ENCODE measurements at regions not wholly inside any gene's neighbourhood (a gene's known extent, or its start where the extent isn't known, plus 50 kb on each side); places are given as distances from the start of the nearest gene placed in this dataset.

- H3K4me2 ChIP-seq: no peak overlapping the region
- TF ChIP-seq ZNF302 (CRISPR knock-in tag; IDR thresholded peaks at IDR 0.05) (no peak), EHF (CRISPR knock-in tag; IDR thresholded peaks at IDR 0.05) (no peak), BHLHE40 (IDR thresholded peaks at IDR 0.05; ENCODE audit: low read depth, low read length) (no peak), FOSL2 (IDR thresholded peaks at IDR 0.05) (no peak), FOSL2 (CRISPR knock-in tag; IDR thresholded peaks at IDR 0.05) (no peak), HOXA7 (CRISPR knock-in tag; IDR thresholded peaks at IDR 0.05) (no peak), EHMT2 (IDR thresholded peaks at IDR 0.05; ENCODE audit: low read depth) (no peak), CTCF (IDR thresholded peaks at IDR 0.05) (no peak), ZSCAN20 (CRISPR knock-in tag; IDR thresholded peaks at IDR 0.05) (no peak), SMC3 (IDR thresholded peaks at IDR 0.05) (no peak), ATOH8 (CRISPR knock-in tag; IDR thresholded peaks at IDR 0.05; ENCODE audit: low read depth) (no peak), HDAC2 (IDR thresholded peaks at IDR 0.05) (no peak), HES2 (IDR thresholded peaks at IDR 0.05) (no peak), HOXB13 (CRISPR knock-in tag; IDR thresholded peaks at IDR 0.05; ENCODE audit: low read depth) (no peak), RFX5 (IDR thresholded peaks at IDR 0.05) (no peak)
- CTCF ChIA-PET: interaction anchor here (0.6 kb wide), 1 partner anchor 90 kb away, joined by 3 read pairs; no protein-coding TSS in a partner anchor
- H3K9me3 ChIP-seq: no peaks in the 10 kb centered on the region
- no peak for FAIRE-seq
- POLR2A ChIA-PET: no interaction called here
- no peak overlapping the region for H3K27ac ChIP-seq
- H3K4me3 ChIP-seq: no peak overlapping the region
- H3K4me1 ChIP-seq: no peaks in the 10 kb centered on the region
- ATAC-seq: no peak
- no peak for DNase-seq (ENCODE audit: low read depth in 1 of 2, low spot score in 1 of 2)
- 22% methylated on average over 1 of the region's 1 CpG for WGBS (ENCODE audit: missing lambda C conversion rate)
Measured at GRCh38 chr7:25776744-25777123, 375.3 kb upstream of the NFE2L3 start.

- CTCF ChIA-PET: interaction anchor here (0.6 kb wide), 1 partner anchor 9 kb away, joined by 3 read pairs; no protein-coding TSS in a partner anchor
- 9% methylated on average over 11 of the region's 11 CpGs for WGBS (ENCODE audit: missing lambda C conversion rate)
- ATAC-seq: no peak
Measured at GRCh38 chr7:25777969-25778708, 373.9 kb upstream of the NFE2L3 start.

More at GRCh38 chr7:25777969-25778708, 373.9 kb upstream of the NFE2L3 start:
- no peak for DNase-seq (ENCODE audit: low read depth in 1 of 2, low spot score in 1 of 2)
- no peaks in the 10 kb centered on the region for H3K9me3 ChIP-seq
- no peak overlapping the region for H3K4me2 ChIP-seq
- POLR2A ChIA-PET: no interaction called here
- no peaks in the 10 kb centered on the region for H3K4me1 ChIP-seq
- FAIRE-seq: no peak
- no peak overlapping the region for H3K27ac ChIP-seq
- TF ChIP-seq TFCP2L1 (CRISPR knock-in tag; IDR thresholded peaks at IDR 0.05) (no peak), POLR2AphosphoS2 (conservative IDR thresholded peaks at IDR 0.05; ENCODE audit: low read length) (no peak), HEYL (CRISPR knock-in tag; IDR thresholded peaks at IDR 0.05) (no peak), REST (IDR thresholded peaks at IDR 0.05) (no peak), EHF (CRISPR knock-in tag; IDR thresholded peaks at IDR 0.05) (no peak), SMC3 (IDR thresholded peaks at IDR 0.05) (no peak), CBX8 (IDR thresholded peaks at IDR 0.05) (no peak), MYC (IDR thresholded peaks at IDR 0.05; ENCODE audit: borderline replicate concordance, low read length) (no peak), POLR2A (IDR thresholded peaks at IDR 0.05; ENCODE audit: low read length) (no peak), ELK1 (IDR thresholded peaks at IDR 0.05; ENCODE audit: low read depth, low read length) (no peak), USF2 (IDR thresholded peaks at IDR 0.05) (no peak), KDM1A (IDR thresholded peaks at IDR 0.05; ENCODE audit: low read depth) (no peak), GATA3 (IDR thresholded peaks at IDR 0.05; ENCODE audit: borderline replicate concordance) (no peak), BCL3 (IDR thresholded peaks at IDR 0.05) (no peak), NR3C1 (IDR thresholded peaks at IDR 0.05) (no peak), FOXS1 (CRISPR knock-in tag; IDR thresholded peaks at IDR 0.05) (no peak), ESRRA (IDR thresholded peaks at IDR 0.05; ENCODE audit: borderline replicate concordance, low read length) (no peak)
- H3K4me3 ChIP-seq: no peak overlapping the region

Data from A549 (cell line).